A549 (cell line): ENCODE measurements at regions not wholly inside any gene's neighbourhood (a gene's known extent, or its start where the extent isn't known, plus 50 kb on each side); places are given as distances from the start of the nearest gene placed in this dataset.
"Not testable (repeated sequence)": the region's sequence is repeated elsewhere in the genome, so short reads cannot be mapped to it uniquely, and the experiment has no call there.

Experiments used
- CEBPB ChIP-seq, 2 experiments: fragments of >200 bp in 1 of 2; sonication (Bioruptor Twin) in 1 of 2; formaldehyde crosslinking in 1 of 2; IDR thresholded peaks; 2 replicates each; pipeline ENCODE4 v1.6.1; 2012 to 2016
- CHD2 ChIP-seq: fragments of 150-350 bp; IDR thresholded peaks from 2 replicates; pipeline ENCODE4 v1.6.1; 2014; ENCODE audit warnings: low read length; ENCODE audit not compliant: partially characterized antibody
- EP300 ChIP-seq, 2 experiments: fragments of >200 bp; sonication (Bioruptor Twin); formaldehyde crosslinking; IDR thresholded peaks; 2 replicates in 1 of 2; 3 replicates in 1 of 2; pipeline ENCODE4 v1.6.1; 2016 to 2017
- HDAC2 ChIP-seq: fragments of 200-600 bp; sonication (generic); IDR thresholded peaks from 2 replicates; pipeline ENCODE4 v1.6.1; 2016
- NFE2L2 ChIP-seq: fragments of 150-350 bp; conservative IDR thresholded peaks from 2 replicates; pipeline ENCODE4 v1.6.1; 2014; ENCODE audit warnings: low read length
- RAD21 ChIP-seq, 2 experiments: fragments of >200 bp in 1 of 2; sonication (Bioruptor Twin) in 1 of 2; formaldehyde crosslinking in 1 of 2; IDR thresholded peaks in 1 of 2; conservative IDR thresholded peaks in 1 of 2; 2 replicates in 1 of 2; 3 replicates in 1 of 2; pipeline ENCODE4 v1.6.1; 2012 to 2018; ENCODE audit warnings: inconsistent platforms in 1 of 2
- SMC3 ChIP-seq: fragments of >200 bp; sonication (Bioruptor Twin); formaldehyde crosslinking; IDR thresholded peaks from 3 replicates; pipeline ENCODE4 v1.6.1; 2018; ENCODE audit warnings: inconsistent platforms
- ZFP36 ChIP-seq: fragments of 450-650 bp; IDR thresholded peaks from 2 replicates; pipeline ENCODE4 v1.6.1; 2014; ENCODE audit warnings: borderline replicate concordance; ENCODE audit not compliant: partially characterized antibody
- TF ChIP-seq, protein P1 (sequence below): fragments of >200 bp; sonication (Bioruptor Twin); formaldehyde crosslinking; IDR thresholded peaks from 3 replicates; pipeline ENCODE4 v1.5.1; 2016
- TF ChIP-seq, protein P2 (sequence below): IDR thresholded peaks from 2 replicates; pipeline ENCODE4 v1.6.1; 2012
- TF ChIP-seq, protein P3 (sequence below): fragments of 200-600 bp; sonication (generic); IDR thresholded peaks from 2 replicates; pipeline ENCODE4 v1.6.1; 2016; ENCODE audit warnings: antibody characterized with exemption, mild to moderate bottlenecking, moderate library complexity

DNA sequence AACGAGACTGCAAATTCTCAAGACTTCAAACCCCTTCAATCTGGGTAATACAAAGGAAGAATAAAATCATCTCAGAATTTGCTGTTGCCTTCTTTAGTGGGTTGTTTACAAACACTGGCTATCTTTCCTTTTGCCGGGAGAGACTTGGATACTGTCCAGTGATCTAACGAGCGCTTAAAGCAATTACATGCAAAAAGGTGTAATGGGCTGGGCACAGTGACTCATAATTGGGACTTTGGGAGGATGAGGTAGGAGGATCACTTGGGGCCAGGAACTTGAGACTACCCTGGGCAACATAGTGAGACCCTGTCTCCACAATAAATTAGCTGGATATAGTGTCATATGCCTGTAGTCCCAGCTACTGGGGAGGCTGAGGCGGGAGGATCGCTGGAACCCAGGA, 52.2 kb upstream of the DEFB108B start:
- TF ChIP-seq EP300 (IDR thresholded peaks at IDR 0.05); RAD21 (conservative IDR thresholded peaks at IDR 0.05 in 1 of 2, IDR thresholded peaks at IDR 0.05 in 1 of 2); SMC3; NFE2L2; CHD2; CEBPB (IDR thresholded peaks at IDR 0.05); ZFP36; HDAC2: not testable (repeated sequence)
- TF ChIP-seq, protein P1, sequence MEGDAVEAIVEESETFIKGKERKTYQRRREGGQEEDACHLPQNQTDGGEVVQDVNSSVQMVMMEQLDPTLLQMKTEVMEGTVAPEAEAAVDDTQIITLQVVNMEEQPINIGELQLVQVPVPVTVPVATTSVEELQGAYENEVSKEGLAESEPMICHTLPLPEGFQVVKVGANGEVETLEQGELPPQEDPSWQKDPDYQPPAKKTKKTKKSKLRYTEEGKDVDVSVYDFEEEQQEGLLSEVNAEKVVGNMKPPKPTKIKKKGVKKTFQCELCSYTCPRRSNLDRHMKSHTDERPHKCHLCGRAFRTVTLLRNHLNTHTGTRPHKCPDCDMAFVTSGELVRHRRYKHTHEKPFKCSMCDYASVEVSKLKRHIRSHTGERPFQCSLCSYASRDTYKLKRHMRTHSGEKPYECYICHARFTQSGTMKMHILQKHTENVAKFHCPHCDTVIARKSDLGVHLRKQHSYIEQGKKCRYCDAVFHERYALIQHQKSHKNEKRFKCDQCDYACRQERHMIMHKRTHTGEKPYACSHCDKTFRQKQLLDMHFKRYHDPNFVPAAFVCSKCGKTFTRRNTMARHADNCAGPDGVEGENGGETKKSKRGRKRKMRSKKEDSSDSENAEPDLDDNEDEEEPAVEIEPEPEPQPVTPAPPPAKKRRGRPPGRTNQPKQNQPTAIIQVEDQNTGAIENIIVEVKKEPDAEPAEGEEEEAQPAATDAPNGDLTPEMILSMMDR: not testable (repeated sequence)
- TF ChIP-seq, protein P2, sequence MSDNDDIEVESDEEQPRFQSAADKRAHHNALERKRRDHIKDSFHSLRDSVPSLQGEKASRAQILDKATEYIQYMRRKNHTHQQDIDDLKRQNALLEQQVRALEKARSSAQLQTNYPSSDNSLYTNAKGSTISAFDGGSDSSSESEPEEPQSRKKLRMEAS: not testable (repeated sequence)
- TF ChIP-seq, protein P3, sequence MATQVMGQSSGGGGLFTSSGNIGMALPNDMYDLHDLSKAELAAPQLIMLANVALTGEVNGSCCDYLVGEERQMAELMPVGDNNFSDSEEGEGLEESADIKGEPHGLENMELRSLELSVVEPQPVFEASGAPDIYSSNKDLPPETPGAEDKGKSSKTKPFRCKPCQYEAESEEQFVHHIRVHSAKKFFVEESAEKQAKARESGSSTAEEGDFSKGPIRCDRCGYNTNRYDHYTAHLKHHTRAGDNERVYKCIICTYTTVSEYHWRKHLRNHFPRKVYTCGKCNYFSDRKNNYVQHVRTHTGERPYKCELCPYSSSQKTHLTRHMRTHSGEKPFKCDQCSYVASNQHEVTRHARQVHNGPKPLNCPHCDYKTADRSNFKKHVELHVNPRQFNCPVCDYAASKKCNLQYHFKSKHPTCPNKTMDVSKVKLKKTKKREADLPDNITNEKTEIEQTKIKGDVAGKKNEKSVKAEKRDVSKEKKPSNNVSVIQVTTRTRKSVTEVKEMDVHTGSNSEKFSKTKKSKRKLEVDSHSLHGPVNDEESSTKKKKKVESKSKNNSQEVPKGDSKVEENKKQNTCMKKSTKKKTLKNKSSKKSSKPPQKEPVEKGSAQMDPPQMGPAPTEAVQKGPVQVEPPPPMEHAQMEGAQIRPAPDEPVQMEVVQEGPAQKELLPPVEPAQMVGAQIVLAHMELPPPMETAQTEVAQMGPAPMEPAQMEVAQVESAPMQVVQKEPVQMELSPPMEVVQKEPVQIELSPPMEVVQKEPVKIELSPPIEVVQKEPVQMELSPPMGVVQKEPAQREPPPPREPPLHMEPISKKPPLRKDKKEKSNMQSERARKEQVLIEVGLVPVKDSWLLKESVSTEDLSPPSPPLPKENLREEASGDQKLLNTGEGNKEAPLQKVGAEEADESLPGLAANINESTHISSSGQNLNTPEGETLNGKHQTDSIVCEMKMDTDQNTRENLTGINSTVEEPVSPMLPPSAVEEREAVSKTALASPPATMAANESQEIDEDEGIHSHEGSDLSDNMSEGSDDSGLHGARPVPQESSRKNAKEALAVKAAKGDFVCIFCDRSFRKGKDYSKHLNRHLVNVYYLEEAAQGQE: not testable (repeated sequence)
